ENCODE measurements at regions not wholly inside any gene's neighbourhood (a gene's known extent, or its start where the extent isn't known, plus 50 kb on each side); places are given as distances from the start of the nearest gene placed in this dataset.

DNA sequence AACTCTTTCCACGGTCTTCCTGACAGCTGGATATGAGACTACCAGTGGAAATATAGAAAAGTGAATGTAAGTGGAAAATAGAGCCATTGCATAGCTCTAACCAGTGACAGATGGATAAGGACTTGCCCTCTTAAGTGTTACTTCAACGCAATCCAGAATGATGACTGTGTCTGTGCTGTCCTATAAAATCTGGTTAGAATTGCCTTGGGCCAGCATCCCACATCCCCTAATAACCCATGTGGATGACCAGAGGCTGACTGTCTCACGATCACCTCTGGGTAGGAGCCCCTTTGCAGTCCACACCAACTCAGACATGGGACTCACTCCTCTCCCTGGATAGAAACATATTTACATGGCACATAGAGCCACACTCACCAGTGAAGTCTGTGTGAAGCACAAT, 186.6 kb downstream of the C1D start:
- TF ChIP-seq POLR2A (IDR thresholded peaks at IDR 0.05) (no peak), CTCF (IDR thresholded peaks at IDR 0.05) (no peak)

All from sigmoid colon (tissue), 3 donors.